ENCODE measurements at regions not wholly inside any gene's neighbourhood (a gene's known extent, or its start where the extent isn't known, plus 50 kb on each side); places are given as distances from the start of the nearest gene placed in this dataset.

- in situ Hi-C loops (cut with MboI): no loop called here
- Histone ChIP-seq H3K27ac (ENCODE audit: extremely low read depth, low read depth, low read length) (no peak overlapping the region), H3K27me3 (ENCODE audit: control insufficient read depth in 2 of 2, insufficient read depth in 2 of 2, low read length in 2 of 2) (no peaks in the 10 kb centered on the region; a peak in 1 of 5 replicates), H3K79me2 (ENCODE audit: control insufficient read depth, insufficient read depth, low read length) (no peaks in the 10 kb centered on the region), H3K9me1 (ENCODE audit: control insufficient read depth, insufficient read depth, low read length) (no peaks in the 10 kb centered on the region), H4K20me1 (replicated peaks; ENCODE audit: control insufficient read depth, insufficient read depth, low read length) (no peaks in the 10 kb centered on the region), H3K4me3 (no peak overlapping the region), H2AFZ (ENCODE audit: low read depth, low read length) (no peak overlapping the region), H3K9me3 (replicated peaks; ENCODE audit: control insufficient read depth, insufficient read depth, low read depth, low read length) (no peaks in the 10 kb centered on the region), H3K9ac (ENCODE audit: insufficient read depth in 1 of 2, low read depth in 2 of 2, low read length in 2 of 2) (no peak overlapping the region), H3K36me3 (ENCODE audit: control insufficient read depth, insufficient read depth, low read length) (no peaks in the 10 kb centered on the region), H3K4me1 (replicated peaks in 1 of 2; ENCODE audit: control insufficient read depth in 2 of 2, insufficient read depth in 2 of 2, low read length in 2 of 2) (no peaks in the 10 kb centered on the region), H3K4me2 (ENCODE audit: insufficient read depth, low read length) (no peak overlapping the region)
- no TSS peak for BruUV-seq (replicated peaks)
- no peak for FAIRE-seq
- ChIA-PET CTCF (ENCODE audit: low intra/inter-chr PET ratio) (no interaction called here), POLR2A (no interaction called here)
- intact Hi-C loops (cut with micrococcal nuclease): no loop called here
- DNase-seq (ENCODE audit: extremely low read depth in 1 of 4, low spot score in 3 of 4): no peak
- WGBS (ENCODE audit: insufficient coverage, low coverage, missing lambda C conversion rate): 0% methylated on average over 11 of the region's 11 CpGs
- TF ChIP-seq HDGF (IDR thresholded peaks at IDR 0.05) (no peak), GABPA (tag; conservative IDR thresholded peaks at IDR 0.05; ENCODE audit: low read depth) (peak; percentile 65)
- ATAC-seq: no peak
These were observed 115.3 kb upstream of the BMPER start for GRCh38 chr7:33789871-33790630.

GRCh38 chr7:33790746-33791145, 114.6 kb upstream of the BMPER start:
- H3K27ac ChIP-seq (ENCODE audit: extremely low read depth, low read depth, low read length): no peak overlapping the region
- in situ Hi-C loops (cut with MboI) (no loop called here), intact Hi-C loops (cut with micrococcal nuclease) (no loop called here)
- FAIRE-seq: no peak
- no peaks in the 10 kb centered on the region for H3K36me3 ChIP-seq (ENCODE audit: control insufficient read depth, insufficient read depth, low read length)
- 0% methylated on average over 5 of the region's 5 CpGs for WGBS (ENCODE audit: insufficient coverage, low coverage, missing lambda C conversion rate)
- H3K27me3 ChIP-seq (ENCODE audit: control insufficient read depth in 2 of 2, insufficient read depth in 2 of 2, low read length in 2 of 2): no peaks in the 10 kb centered on the region; a peak in 1 of 5 replicates
- no TSS peak for BruUV-seq (replicated peaks)
- no peak for DNase-seq (ENCODE audit: extremely low read depth in 1 of 4, low spot score in 3 of 4)
- H4K20me1 ChIP-seq (replicated peaks; ENCODE audit: control insufficient read depth, insufficient read depth, low read length): no peaks in the 10 kb centered on the region
- POLR2A ChIA-PET: no interaction called here
- no peaks in the 10 kb centered on the region for H3K9me3 ChIP-seq (replicated peaks; ENCODE audit: control insufficient read depth, insufficient read depth, low read depth, low read length)
- no peak overlapping the region for H3K4me3 ChIP-seq
- H3K4me2 ChIP-seq (ENCODE audit: insufficient read depth, low read length): no peak overlapping the region
- CTCF ChIA-PET (ENCODE audit: low intra/inter-chr PET ratio): no interaction called here
- H2AFZ ChIP-seq (ENCODE audit: low read depth, low read length): no peak overlapping the region
- H3K4me1 ChIP-seq (replicated peaks in 1 of 2; ENCODE audit: control insufficient read depth in 2 of 2, insufficient read depth in 2 of 2, low read length in 2 of 2): no peaks in the 10 kb centered on the region
- no peaks in the 10 kb centered on the region for H3K9me1 ChIP-seq (ENCODE audit: control insufficient read depth, insufficient read depth, low read length)
- H3K79me2 ChIP-seq (ENCODE audit: control insufficient read depth, insufficient read depth, low read length): no peaks in the 10 kb centered on the region
- ATAC-seq: no peak
- H3K9ac ChIP-seq (ENCODE audit: insufficient read depth in 1 of 2, low read depth in 2 of 2, low read length in 2 of 2): no peak overlapping the region
- TF ChIP-seq HEY1 (CRISPR knock-in tag; IDR thresholded peaks at IDR 0.05; ENCODE audit: borderline replicate concordance): no peak
- TF ChIP-seq ZNF184 (CRISPR knock-in tag; IDR thresholded peaks at IDR 0.05): no peak
- no peak for TF ChIP-seq BRF1 (IDR thresholded peaks at IDR 0.05; ENCODE audit: borderline replicate concordance, extremely low read depth, insufficient read length)
- TF ChIP-seq TBL1XR1 (IDR thresholded peaks at IDR 0.05; ENCODE audit: low read length in 2 of 2): no peak
- TF ChIP-seq TEAD4 (IDR thresholded peaks at IDR 0.05; ENCODE audit: low read length): no peak
- no peak for TF ChIP-seq TEAD4 (CRISPR knock-in tag; IDR thresholded peaks at IDR 0.05; ENCODE audit: borderline replicate concordance)
- TF ChIP-seq TCF7 (IDR thresholded peaks at IDR 0.05; ENCODE audit: borderline replicate concordance): no peak
